NAMALWA (cell line): ENCODE measurements at regions not wholly inside any gene's neighbourhood (a gene's known extent, or its start where the extent isn't known, plus 50 kb on each side); places are given as distances from the start of the nearest gene placed in this dataset.
A peak's percentile ranks its signal among the peaks of the same experiment; 100 is the strongest.
"Not testable (repeated sequence)": the region's sequence is repeated elsewhere in the genome, so short reads cannot be mapped to it uniquely, and the experiment has no call there.

ENCODE experiments used
- DNase-seq: peaks from one replicate; pipeline ENCODE4 v3.0.0-alpha.2; 2015; ENCODE audit warnings: low spot score

DNA sequence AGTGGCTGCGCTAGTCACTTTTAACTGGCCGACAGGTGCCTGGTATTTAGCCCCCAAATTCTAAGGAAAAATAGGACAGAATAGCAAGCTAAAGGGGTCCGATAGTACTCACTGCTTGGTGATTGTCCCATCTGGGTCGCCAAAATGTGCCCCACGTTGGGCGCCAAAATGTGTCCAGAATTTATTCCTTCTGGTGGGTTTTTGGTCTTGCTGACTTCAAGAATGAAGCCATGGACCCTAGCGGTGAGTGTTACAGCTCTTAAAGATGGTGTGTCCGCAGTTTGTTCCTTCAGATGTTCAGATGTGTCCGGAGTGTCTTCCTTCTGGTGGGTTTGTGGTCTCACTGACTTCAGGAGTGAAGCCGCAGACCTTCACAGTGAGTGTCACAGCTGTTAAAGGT lies 144.8 kb upstream of the XIRP2 start:
- DNase-seq, result peak; percentile 6

GRCh38 chr2:166727095-166727494 lies 161.2 kb upstream of the XIRP2 start:
- peak; percentile 2 for DNase-seq

DNA sequence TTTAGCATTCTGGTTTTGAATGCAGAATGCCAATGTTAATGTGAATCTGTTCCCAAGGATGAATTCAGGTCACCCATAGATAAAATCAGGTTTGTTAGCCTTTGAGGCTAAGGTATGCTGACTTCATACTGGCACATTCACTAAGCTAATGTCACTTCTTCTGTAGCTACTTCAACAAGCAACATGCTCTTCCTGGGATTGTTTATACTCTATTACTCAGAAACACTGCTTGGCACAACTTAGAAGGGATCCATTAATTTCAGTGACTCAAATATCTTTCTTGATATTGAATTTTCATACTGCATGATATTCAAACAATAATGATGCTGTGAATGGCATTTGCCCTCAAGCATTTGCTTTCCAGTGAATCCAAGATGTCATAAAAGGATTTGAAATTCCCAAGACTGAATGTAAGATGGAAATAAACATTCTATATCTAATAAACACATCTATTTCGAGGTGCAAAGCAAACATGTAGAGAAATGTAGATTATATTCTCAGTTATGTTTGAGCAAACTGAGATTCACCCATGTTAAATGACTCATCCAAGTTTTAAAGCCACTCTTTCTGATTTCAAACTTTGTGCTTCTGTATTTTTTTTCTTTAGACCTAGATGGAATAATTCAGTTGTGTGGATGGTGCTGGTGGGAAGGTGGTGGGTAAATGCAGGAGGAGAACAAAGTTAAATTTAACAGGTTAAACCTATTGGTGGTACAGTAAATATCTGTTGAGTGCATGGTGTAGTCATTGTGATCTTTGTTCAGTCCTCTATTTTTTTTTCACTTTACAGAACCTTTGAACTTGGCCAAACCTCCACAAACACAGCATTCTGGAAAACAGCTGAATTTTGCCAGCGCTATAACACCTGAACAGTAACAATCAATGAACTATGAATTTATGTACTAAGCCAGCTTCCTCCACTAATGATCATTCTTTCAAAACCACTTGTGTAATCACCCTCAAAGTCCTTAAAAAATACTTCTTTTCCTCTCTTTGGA lies 162.1 kb upstream of the XIRP2 start:
- DNase-seq, result no peak

- DNase-seq, result no peak
Observed at GRCh38 chr2:166716968-166717367, 171.3 kb upstream of the XIRP2 start.

DNA sequence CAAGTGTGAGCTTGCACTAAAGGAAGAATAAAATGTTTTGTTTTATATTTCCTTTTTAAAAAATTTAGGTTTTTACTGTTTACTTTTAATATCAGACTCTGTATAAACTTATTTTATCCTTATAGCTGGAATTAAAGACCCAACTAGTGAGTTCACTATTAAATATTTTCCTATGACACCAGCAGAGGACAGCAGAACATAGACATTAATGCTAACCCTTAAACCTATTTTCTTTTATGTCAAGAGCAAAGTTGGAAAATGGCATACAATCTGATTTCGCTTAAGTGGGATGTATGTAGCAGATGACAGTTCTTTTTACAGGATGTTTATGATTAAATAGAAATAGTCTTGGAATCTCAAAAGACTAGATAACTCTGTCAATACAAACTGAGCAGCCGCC lies 188.2 kb upstream of the XIRP2 start:
- no peak for DNase-seq

- DNase-seq, result no peak
Observed at GRCh38 chr2:166695154-166695553, 193.1 kb upstream of the XIRP2 start.

DNA sequence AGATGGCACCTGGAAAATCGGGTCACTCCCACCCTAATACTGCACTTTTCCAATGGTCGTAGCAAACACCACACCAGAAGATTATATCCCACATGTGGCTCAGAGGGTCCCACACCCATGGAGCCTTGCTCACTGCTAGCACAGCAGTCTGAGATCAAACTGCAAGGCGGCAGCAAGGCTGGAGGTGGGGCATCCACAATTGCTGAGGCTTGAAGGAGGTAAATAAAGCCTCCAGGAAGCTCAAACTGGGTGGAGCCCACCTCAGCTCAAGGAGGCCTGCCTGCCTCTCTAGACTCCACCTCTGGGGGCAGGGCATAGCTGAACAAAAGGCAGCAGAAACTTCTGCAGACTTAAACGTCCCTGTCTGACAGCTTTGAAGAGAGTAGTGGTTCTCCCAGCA lies 192.0 kb upstream of the SCN7A start:
- DNase-seq, result not testable (repeated sequence)

DNA sequence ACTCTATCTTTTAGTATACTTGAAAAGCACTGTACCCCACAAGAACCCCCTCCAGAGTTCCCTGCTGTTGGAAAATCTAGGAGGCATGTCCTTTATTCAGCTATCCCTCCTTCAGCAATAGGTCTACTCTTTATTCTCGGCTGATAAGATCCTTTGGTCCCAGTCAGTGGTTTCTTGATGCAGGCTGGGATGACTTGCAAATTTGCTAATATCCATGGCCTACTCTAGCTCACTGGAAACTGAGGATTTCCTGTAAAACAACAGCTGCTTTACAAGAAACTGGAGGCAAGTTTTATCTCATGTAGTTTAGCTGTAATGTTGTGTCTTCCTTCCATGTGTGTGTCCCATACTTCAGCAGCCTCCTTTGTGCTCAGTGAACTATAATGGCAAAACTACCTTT lies 183.9 kb upstream of the SCN7A start:
- no peak for DNase-seq

DNA sequence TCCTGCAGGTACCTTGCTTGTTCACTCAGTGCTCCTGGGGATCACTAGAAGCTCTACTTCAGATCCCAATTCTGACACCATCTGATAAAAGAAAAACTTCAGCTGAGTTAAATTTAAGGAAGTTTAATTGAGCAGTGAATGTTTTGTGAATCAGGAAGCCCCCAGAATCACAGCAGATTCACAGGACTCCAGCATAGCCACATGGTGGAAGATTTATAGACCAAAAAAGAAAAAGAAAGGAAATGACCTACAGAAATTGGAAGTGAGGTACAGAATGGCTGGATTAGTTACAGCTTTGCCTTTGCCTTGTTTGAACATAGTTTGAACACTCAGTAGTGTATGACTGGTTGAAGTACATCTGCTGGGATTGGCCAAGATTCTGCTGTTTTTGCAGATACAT lies 182.7 kb upstream of the SCN7A start:
- no peak for DNase-seq

DNA sequence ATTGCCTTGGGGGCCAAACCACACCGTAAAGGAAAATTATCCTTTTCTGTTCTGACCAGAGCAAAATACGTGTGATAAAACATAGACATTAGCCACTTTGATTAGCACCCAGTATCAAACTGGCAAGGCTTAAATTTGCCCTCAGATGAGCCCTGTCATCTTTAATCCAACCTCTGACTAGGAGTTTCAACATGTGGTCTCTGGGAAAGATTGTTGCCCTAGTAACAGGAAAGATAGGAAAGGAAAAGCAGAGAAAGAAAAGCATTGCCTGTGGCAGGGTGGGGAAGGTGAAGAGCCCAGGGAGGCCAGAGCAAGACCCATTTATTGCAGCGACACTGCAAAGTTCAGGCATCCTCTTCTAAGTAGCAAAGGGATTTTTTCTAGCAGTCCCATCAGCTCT lies 181.5 kb upstream of the SCN7A start:
- DNase-seq, result no peak

GRCh38 chr2:166673986-166674385 lies 179.9 kb upstream of the SCN7A start:
- DNase-seq, result no peak

GRCh38 chr2:166671801-166672200 lies 177.8 kb upstream of the SCN7A start:
- no peak for DNase-seq

DNA sequence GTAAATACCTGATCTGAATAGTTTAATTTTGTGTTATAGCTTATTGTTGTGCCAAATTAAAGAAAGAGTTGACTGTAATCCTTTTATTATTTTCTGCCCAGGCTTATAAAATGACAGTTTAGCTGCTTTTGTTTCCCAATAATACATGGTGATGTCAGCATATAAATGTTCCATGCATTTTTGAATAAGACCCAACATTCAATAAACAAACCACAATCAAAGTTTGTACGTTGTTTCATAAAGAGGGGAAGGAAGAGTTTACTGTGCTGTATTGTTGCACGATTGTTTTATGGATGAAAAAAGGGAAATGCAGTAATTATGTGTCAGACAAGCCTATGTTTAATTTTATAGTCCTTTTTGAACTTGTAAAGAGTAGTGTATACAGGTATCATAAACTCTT lies 177.2 kb upstream of the SCN7A start:
- DNase-seq, result no peak

GRCh38 chr2:166665991-166666940 lies 172.2 kb upstream of the SCN7A start:
- no peak for DNase-seq

DNA sequence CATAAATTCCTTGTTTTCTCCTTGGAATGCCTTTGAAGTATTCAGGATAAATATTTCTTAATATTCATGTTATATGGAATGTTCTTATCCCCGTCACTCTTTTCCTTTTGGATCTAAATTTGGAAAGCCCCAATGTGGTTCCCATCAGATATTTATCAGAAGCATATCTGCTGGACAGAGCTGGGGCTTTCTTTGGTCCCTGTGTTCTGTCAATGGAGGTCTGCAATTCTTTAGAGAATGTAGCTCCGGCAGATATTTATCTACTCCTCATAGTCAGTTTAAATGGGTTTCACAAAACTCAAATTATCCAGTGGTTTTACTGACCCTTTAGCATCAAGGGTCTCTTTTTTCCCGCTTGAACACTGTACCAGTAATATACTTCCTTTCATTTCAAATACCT lies 167.8 kb upstream of the SCN7A start:
- DNase-seq, result no peak

GRCh38 chr2:166661391-166661790 lies 167.3 kb upstream of the SCN7A start:
- DNase-seq, result no peak

DNA sequence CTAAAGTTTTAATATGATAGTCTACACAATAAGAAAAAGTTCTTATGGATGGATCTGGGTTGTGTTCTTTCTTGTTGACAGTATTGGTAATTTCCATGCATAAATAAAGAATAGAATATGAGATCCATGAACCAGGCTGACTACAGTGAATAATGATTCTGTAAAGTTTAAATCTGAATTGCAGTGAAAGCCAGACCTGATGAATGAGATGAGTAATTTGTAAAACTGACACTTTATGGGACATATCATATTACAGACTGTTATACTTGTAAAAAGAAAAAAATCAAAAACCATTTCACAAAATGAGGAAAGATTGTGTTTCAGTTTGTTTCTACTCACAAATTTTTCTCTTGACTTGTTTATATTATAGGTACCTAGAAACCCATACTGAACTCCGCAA lies 164.9 kb upstream of the SCN7A start:
- DNase-seq, result no peak

DNA sequence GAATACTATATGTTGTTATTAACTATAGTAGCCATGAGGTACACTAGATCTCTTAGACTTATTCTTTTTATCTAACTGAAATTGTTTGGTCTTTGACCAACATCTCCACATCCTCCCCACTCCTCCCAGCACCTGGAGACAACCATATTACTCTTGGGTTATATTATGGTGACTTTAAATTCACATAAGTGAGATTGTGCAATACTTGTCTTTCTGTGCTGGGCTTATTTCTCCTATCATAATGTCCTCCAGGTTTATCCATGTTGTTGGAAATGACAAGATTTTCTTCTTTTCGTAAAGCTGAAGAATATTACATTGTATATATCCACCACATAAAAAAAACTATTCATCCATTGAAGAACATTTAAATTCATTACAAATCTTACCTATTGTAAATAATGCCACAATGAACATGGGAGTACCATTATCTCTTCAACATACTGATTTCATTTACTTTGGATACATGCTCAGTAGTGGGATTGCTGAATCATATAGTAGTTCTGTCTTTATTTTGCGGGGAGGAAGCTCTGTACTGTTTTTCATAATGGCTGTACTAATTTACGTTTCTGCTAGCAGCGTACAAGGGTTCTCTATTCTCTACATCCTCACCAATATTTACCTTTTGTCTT lies 159.2 kb upstream of the SCN7A start:
- DNase-seq, result no peak

DNA sequence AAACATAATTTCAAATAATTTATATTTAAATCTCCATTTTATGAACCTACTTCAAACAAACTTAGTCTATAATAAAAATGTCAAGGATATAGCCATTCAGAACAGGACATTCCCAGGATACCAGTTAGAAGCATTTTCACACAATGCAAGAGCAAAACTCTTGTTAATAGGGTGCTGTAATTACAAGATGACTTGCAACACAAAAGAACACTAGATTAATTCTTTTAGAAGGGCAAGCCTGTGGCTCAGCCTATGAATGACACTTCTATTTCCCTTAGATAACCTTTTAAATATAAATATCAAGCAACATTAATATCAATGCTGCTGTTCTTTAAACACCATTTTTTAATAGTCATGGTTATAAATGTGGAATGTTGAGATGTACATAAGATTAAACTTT lies 157.9 kb upstream of the SCN7A start:
- no peak for DNase-seq

GRCh38 chr2:166651080-166651675 lies 157.1 kb upstream of the SCN7A start:
- no peak for DNase-seq

DNA sequence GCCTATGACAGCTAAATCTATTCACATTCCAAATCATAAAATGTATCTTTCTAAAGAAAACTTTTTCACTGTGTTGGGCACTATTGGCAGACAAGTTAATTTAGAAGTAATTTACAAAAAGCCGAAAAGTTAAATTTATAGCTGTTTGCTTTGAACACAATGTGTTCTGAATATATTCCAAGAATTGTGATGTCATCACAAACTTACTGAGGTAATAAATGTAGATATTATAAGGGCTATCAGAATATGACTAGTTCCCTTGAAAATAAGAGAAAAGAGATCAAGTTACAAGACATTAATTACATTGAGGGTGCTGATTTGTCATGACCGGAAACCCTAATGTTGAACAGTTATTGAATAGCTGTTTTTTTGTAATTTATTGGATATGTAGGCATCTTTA lies 153.9 kb upstream of the SCN7A start:
- DNase-seq, result no peak

GRCh38 chr2:166643980-166644379 lies 149.9 kb upstream of the SCN7A start:
- no peak for DNase-seq
